ENCODE measurements at regions not wholly inside any gene's neighbourhood (a gene's known extent, or its start where the extent isn't known, plus 50 kb on each side); places are given as distances from the start of the nearest gene placed in this dataset.
"Not testable (repeated sequence)": the region's sequence is repeated elsewhere in the genome, so short reads cannot be mapped to it uniquely, and the experiment has no call there.

DNA sequence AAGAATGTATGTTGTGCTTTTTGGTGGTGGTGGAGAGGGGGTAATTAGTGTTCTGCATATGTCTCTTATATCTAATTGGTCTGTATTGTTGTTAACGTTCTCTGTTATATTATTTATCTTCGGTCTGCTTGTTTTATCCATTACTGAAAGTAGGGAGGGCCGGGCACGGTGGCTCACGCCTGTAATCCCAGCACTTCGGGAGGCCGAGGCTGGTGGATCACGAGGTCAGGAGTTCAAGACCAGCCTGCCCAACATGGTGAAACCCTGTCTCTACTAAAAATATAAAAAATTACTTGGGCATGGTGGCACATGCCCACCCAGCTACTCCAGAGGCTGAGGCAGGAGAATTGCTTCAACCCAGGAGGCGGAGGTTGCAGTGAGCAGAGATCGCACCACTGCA lies 2672.1 kb downstream of the PCDH9 start:
- H3K27ac ChIP-seq (ENCODE audit: insufficient read depth in 1 of 2, low read depth in 1 of 2, low read length in 2 of 2, poor library complexity in 1 of 2, severe bottlenecking in 2 of 2); CTCF ChIA-PET; H3K4me1 ChIP-seq (ENCODE audit: control extremely low read depth in 1 of 4, control insufficient read depth in 4 of 4, insufficient read depth in 4 of 4, low read length in 3 of 4); POLR2A ChIA-PET; H3K27me3 ChIP-seq (replicated peaks in 2 of 5; ENCODE audit: control insufficient read depth in 4 of 5, insufficient read depth in 5 of 5, low read length in 4 of 5); DNase-seq; H3K4me3 ChIP-seq (ENCODE audit: control insufficient read depth in 1 of 7, extremely low read depth in 1 of 7, insufficient read depth in 4 of 7, low read depth in 2 of 7, low read length in 6 of 7); H3K36me3 ChIP-seq (ENCODE audit: control insufficient read depth in 4 of 4, insufficient read depth in 4 of 4, low read length in 3 of 4); H3K9me3 ChIP-seq (ENCODE audit: control extremely low read depth in 1 of 5, control insufficient read depth in 4 of 5, insufficient read depth in 2 of 5, low read depth in 1 of 5, low read length in 4 of 5): not testable (repeated sequence)
- WGBS (ENCODE audit: insufficient coverage), result 100% methylated on average over 7 of the region's 10 CpGs

- H3K4me3 ChIP-seq (ENCODE audit: control insufficient read depth in 1 of 7, extremely low read depth in 1 of 7, insufficient read depth in 4 of 7, low read depth in 2 of 7, low read length in 6 of 7), result no peak overlapping the region
- no CpG with 5 or more reads among the region's 1 CpG for WGBS (ENCODE audit: insufficient coverage)
- ChIA-PET CTCF (no interaction called here), POLR2A (no interaction called here)
- H3K27ac ChIP-seq (ENCODE audit: insufficient read depth in 1 of 2, low read depth in 1 of 2, low read length in 2 of 2, poor library complexity in 1 of 2, severe bottlenecking in 2 of 2), result no peak overlapping the region
- no peaks in the 10 kb centered on the region for H3K4me1 ChIP-seq (ENCODE audit: control extremely low read depth in 1 of 4, control insufficient read depth in 4 of 4, insufficient read depth in 4 of 4, low read length in 3 of 4)
- no peak for DNase-seq
- no peaks in the 10 kb centered on the region for H3K9me3 ChIP-seq (ENCODE audit: control extremely low read depth in 1 of 5, control insufficient read depth in 4 of 5, insufficient read depth in 2 of 5, low read depth in 1 of 5, low read length in 4 of 5)
- H3K36me3 ChIP-seq (ENCODE audit: control insufficient read depth in 4 of 4, insufficient read depth in 4 of 4, low read length in 3 of 4), result no peaks in the 10 kb centered on the region
- no peaks in the 10 kb centered on the region for H3K27me3 ChIP-seq (replicated peaks in 2 of 5; ENCODE audit: control insufficient read depth in 4 of 5, insufficient read depth in 5 of 5, low read length in 4 of 5)
Measured at GRCh38 chr13:64556376-64556775, 2673.8 kb downstream of the PCDH9 start.

- CTCF ChIA-PET, result no interaction called here
- Histone ChIP-seq H3K27ac (ENCODE audit: insufficient read depth in 1 of 2, low read depth in 1 of 2, low read length in 2 of 2, poor library complexity in 1 of 2, severe bottlenecking in 2 of 2) (no peak overlapping the region), H3K27me3 (replicated peaks in 2 of 5; ENCODE audit: control insufficient read depth in 4 of 5, insufficient read depth in 5 of 5, low read length in 4 of 5) (no peaks in the 10 kb centered on the region), H3K9me3 (ENCODE audit: control extremely low read depth in 1 of 5, control insufficient read depth in 4 of 5, insufficient read depth in 2 of 5, low read depth in 1 of 5, low read length in 4 of 5) (no peaks in the 10 kb centered on the region), H3K4me1 (ENCODE audit: control extremely low read depth in 1 of 4, control insufficient read depth in 4 of 4, insufficient read depth in 4 of 4, low read length in 3 of 4) (no peaks in the 10 kb centered on the region), H3K4me3 (ENCODE audit: control insufficient read depth in 1 of 7, extremely low read depth in 1 of 7, insufficient read depth in 4 of 7, low read depth in 2 of 7, low read length in 6 of 7) (no peak overlapping the region), H3K36me3 (ENCODE audit: control insufficient read depth in 4 of 4, insufficient read depth in 4 of 4, low read length in 3 of 4) (no peaks in the 10 kb centered on the region)
- no CpG with 5 or more reads among the region's 2 CpGs for WGBS (ENCODE audit: insufficient coverage)
- peak in 1 of 3 donors; percentile 5 for DNase-seq
- POLR2A ChIA-PET, result no interaction called here
Measured at GRCh38 chr13:64553411-64554129, 2676.6 kb downstream of the PCDH9 start.

DNA sequence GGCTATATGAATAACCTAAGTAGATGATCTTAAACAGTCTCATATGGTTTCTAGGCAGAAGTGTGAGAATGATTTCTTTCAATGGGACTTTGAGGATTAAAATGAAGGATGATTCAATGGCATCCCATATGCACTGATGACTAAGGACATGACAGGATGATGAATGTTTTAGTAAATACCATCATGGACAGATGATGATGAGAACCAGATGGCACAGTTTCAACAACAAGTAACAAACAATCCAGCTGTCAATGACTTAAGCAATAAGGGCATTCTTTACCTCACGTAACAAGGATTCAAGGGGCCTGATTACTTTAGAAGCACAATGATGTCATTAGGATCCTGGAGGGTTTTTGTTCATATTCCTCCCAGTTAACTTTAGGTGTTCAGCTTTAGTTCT lies 2678.4 kb downstream of the PCDH9 start:
- no peaks in the 10 kb centered on the region for H3K27me3 ChIP-seq (replicated peaks in 2 of 5; ENCODE audit: control insufficient read depth in 4 of 5, insufficient read depth in 5 of 5, low read length in 4 of 5)
- H3K9me3 ChIP-seq (ENCODE audit: control extremely low read depth in 1 of 5, control insufficient read depth in 4 of 5, insufficient read depth in 2 of 5, low read depth in 1 of 5, low read length in 4 of 5), result no peaks in the 10 kb centered on the region
- H3K36me3 ChIP-seq (ENCODE audit: control insufficient read depth in 4 of 4, insufficient read depth in 4 of 4, low read length in 3 of 4), result no peaks in the 10 kb centered on the region
- ChIA-PET POLR2A (no interaction called here), CTCF (interaction anchor here (0.9 kb wide), 1 partner anchor 95 kb away, joined by 3 read pairs; no protein-coding TSS in a partner anchor)
- no peak overlapping the region for H3K27ac ChIP-seq (ENCODE audit: insufficient read depth in 1 of 2, low read depth in 1 of 2, low read length in 2 of 2, poor library complexity in 1 of 2, severe bottlenecking in 2 of 2)
- no CpG with 5 or more reads among the region's 1 CpG for WGBS (ENCODE audit: insufficient coverage)
- no peaks in the 10 kb centered on the region for H3K4me1 ChIP-seq (ENCODE audit: control extremely low read depth in 1 of 4, control insufficient read depth in 4 of 4, insufficient read depth in 4 of 4, low read length in 3 of 4)
- no peak overlapping the region for H3K4me3 ChIP-seq (ENCODE audit: control insufficient read depth in 1 of 7, extremely low read depth in 1 of 7, insufficient read depth in 4 of 7, low read depth in 2 of 7, low read length in 6 of 7)
- DNase-seq, result no peak

DNA sequence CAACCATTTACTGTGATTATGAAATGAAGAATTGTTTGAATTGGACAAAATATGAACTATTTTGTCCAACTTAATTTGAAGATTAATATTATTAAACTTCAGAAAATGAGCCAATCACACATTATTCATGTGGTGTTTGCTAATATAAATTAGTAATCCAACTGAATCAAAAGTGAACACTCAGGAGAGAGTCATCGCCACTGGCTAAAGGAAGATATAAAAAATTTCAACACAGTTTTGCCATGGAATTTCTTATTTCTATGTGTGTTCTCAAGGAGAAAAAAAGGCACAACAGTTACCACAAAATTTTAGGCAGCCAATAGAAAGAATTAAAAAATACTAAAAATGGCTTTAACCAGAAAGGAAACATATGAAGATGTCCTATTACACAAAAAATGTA lies 2683.8 kb downstream of the PCDH9 start:
- Histone ChIP-seq H3K27me3 (replicated peaks in 2 of 5; ENCODE audit: control insufficient read depth in 4 of 5, insufficient read depth in 5 of 5, low read length in 4 of 5) (no peaks in the 10 kb centered on the region), H3K27ac (ENCODE audit: insufficient read depth in 1 of 2, low read depth in 1 of 2, low read length in 2 of 2, poor library complexity in 1 of 2, severe bottlenecking in 2 of 2) (no peak overlapping the region), H3K36me3 (ENCODE audit: control insufficient read depth in 4 of 4, insufficient read depth in 4 of 4, low read length in 3 of 4) (no peaks in the 10 kb centered on the region), H3K4me3 (ENCODE audit: control insufficient read depth in 1 of 7, extremely low read depth in 1 of 7, insufficient read depth in 4 of 7, low read depth in 2 of 7, low read length in 6 of 7) (no peak overlapping the region), H3K9me3 (ENCODE audit: control extremely low read depth in 1 of 5, control insufficient read depth in 4 of 5, insufficient read depth in 2 of 5, low read depth in 1 of 5, low read length in 4 of 5) (no peaks in the 10 kb centered on the region), H3K4me1 (ENCODE audit: control extremely low read depth in 1 of 4, control insufficient read depth in 4 of 4, insufficient read depth in 4 of 4, low read length in 3 of 4) (no peaks in the 10 kb centered on the region)
- DNase-seq, result no peak
- ChIA-PET CTCF (no interaction called here), POLR2A (no interaction called here)
- WGBS (ENCODE audit: insufficient coverage), result no CpG with 5 or more reads among the region's 1 CpG

GRCh38 chr13:64540976-64541375 lies 2689.2 kb downstream of the PCDH9 start:
- DNase-seq, result no peak
- CTCF ChIA-PET, result no interaction called here
- no peaks in the 10 kb centered on the region for H3K9me3 ChIP-seq (ENCODE audit: control extremely low read depth in 1 of 5, control insufficient read depth in 4 of 5, insufficient read depth in 2 of 5, low read depth in 1 of 5, low read length in 4 of 5)
- no peak overlapping the region for H3K27ac ChIP-seq (ENCODE audit: insufficient read depth in 1 of 2, low read depth in 1 of 2, low read length in 2 of 2, poor library complexity in 1 of 2, severe bottlenecking in 2 of 2)
- no peaks in the 10 kb centered on the region for H3K27me3 ChIP-seq (replicated peaks in 2 of 5; ENCODE audit: control insufficient read depth in 4 of 5, insufficient read depth in 5 of 5, low read length in 4 of 5)
- H3K36me3 ChIP-seq (ENCODE audit: control insufficient read depth in 4 of 4, insufficient read depth in 4 of 4, low read length in 3 of 4), result no peaks in the 10 kb centered on the region
- WGBS (ENCODE audit: insufficient coverage), result no CpG with 5 or more reads among the region's 2 CpGs
- H3K4me3 ChIP-seq (ENCODE audit: control insufficient read depth in 1 of 7, extremely low read depth in 1 of 7, insufficient read depth in 4 of 7, low read depth in 2 of 7, low read length in 6 of 7), result no peak overlapping the region
- POLR2A ChIA-PET, result no interaction called here
- H3K4me1 ChIP-seq (ENCODE audit: control extremely low read depth in 1 of 4, control insufficient read depth in 4 of 4, insufficient read depth in 4 of 4, low read length in 3 of 4), result no peaks in the 10 kb centered on the region

GRCh38 chr13:64540468-64540867 lies 2689.7 kb downstream of the PCDH9 start:
- DNase-seq, result no peak
- POLR2A ChIA-PET, result no interaction called here
- no peaks in the 10 kb centered on the region for H3K27me3 ChIP-seq (replicated peaks in 2 of 5; ENCODE audit: control insufficient read depth in 4 of 5, insufficient read depth in 5 of 5, low read length in 4 of 5)
- H3K4me3 ChIP-seq (ENCODE audit: control insufficient read depth in 1 of 7, extremely low read depth in 1 of 7, insufficient read depth in 4 of 7, low read depth in 2 of 7, low read length in 6 of 7), result no peak overlapping the region
- H3K36me3 ChIP-seq (ENCODE audit: control insufficient read depth in 4 of 4, insufficient read depth in 4 of 4, low read length in 3 of 4), result no peaks in the 10 kb centered on the region
- CTCF ChIA-PET, result no interaction called here
- H3K27ac ChIP-seq (ENCODE audit: insufficient read depth in 1 of 2, low read depth in 1 of 2, low read length in 2 of 2, poor library complexity in 1 of 2, severe bottlenecking in 2 of 2), result no peak overlapping the region
- H3K9me3 ChIP-seq (ENCODE audit: control extremely low read depth in 1 of 5, control insufficient read depth in 4 of 5, insufficient read depth in 2 of 5, low read depth in 1 of 5, low read length in 4 of 5), result no peaks in the 10 kb centered on the region
- no peaks in the 10 kb centered on the region for H3K4me1 ChIP-seq (ENCODE audit: control extremely low read depth in 1 of 4, control insufficient read depth in 4 of 4, insufficient read depth in 4 of 4, low read length in 3 of 4)
- no CpG with 5 or more reads among the region's 2 CpGs for WGBS (ENCODE audit: insufficient coverage)
